ENCODE measurements at regions not wholly inside any gene's neighbourhood (a gene's known extent, or its start where the extent isn't known, plus 50 kb on each side); places are given as distances from the start of the nearest gene placed in this dataset.
A peak's percentile ranks its signal among the peaks of the same experiment; 100 is the strongest.
"Not testable (repeated sequence)": the region's sequence is repeated elsewhere in the genome, so short reads cannot be mapped to it uniquely, and the experiment has no call there.

DNA sequence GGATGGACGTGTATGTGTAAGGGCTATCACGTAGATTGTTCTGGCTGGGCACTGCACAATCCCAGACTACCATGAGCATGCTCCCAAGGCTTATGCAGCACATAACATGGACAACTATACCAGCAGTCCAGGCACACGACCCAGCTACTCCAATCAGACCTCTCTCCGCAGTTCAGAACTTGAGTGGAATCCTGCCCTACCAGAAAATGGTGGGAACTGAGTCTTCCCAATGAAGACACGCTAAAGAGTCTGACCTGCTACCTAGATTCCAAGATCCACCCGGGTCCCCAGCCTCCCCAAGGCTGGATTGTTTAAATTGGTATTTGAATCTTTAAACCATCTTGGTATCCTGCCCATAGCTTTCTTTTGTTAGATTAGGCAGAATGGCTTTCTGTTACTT, 251.3 kb upstream of the KAZN start:
- DNase-seq (ENCODE audit: low spot score), result no peak

DNA sequence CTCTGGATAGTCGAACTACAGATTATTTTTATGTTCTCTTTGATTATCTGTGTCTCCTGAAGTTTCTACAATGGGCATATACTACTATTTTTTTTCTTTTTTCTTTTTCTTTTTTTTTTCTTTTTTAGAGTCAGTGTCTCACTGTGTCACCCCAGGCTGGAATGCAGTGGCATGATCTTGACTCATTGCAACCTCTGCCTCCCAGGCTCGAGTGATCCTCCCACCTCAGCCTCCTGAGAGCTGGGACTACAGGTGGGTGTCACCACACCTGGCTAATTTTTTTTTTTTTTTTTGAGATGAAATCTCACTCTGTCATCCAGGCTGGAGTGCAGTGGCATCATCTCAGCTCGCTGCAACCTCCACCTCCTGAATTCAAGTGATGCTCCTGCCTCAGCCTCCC, 250.7 kb upstream of the KAZN start:
- DNase-seq (ENCODE audit: low spot score), result no peak

DNA sequence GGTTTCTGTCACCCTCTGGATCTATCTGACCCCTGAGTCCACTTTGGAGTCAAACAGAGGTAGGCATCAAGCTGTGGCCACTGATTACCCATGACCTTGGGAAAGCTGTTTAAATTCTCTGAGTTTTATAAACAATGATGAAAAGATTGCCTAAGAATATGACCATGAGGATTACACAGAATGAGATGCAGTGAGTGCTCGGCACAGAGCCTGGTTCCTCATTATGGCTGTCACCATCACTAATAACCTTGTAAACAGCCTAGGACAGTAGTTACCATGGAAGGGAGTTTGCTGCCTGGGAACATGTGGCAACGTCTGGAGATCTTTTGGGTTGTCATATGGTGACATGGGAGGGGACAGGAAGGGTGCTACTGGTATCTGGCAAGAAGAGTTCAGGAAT, 248.3 kb upstream of the KAZN start:
- DNase-seq (ENCODE audit: low spot score), result no peak

DNA sequence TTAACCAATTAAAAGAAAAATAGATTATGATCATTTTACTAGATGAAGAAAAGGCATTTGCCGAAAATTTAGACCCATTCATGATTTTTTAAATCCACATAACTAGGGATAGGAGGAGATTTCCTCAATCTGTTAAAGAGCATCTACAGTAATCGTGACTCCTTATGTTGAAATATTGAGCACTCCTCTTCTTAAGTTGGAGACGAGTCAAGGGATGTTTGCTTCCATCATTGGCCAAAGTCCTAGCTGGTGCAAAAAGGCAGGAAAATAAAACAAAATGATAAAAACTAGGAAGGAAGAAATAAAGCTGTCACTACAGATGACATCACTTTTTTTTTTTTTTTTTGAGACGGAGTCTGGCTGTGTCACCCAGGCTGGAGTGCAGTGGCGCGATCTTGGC, 245.6 kb upstream of the KAZN start:
- no peak for DNase-seq (ENCODE audit: low spot score)

DNA sequence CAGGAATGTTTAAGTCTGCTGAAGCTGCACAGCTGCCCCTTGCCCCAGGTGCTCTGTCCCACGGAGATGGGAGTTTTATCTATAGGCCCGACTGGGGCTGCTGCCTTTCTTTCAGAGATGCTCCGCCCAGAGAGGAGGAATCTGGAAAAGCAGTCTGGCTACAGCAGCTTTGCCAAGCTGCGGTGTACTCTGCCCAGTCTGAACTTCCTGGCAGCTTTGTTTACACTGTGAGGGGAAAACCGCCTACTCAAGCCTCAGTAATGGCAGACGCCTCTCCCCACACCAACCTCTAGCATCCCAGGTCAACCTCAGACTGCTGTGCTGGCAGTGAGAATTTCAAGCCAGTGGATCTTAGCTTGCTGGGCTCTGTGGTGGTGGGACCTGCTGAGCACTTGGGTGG, 237.5 kb upstream of the KAZN start:
- DNase-seq (ENCODE audit: low spot score), result not testable (repeated sequence)

DNA sequence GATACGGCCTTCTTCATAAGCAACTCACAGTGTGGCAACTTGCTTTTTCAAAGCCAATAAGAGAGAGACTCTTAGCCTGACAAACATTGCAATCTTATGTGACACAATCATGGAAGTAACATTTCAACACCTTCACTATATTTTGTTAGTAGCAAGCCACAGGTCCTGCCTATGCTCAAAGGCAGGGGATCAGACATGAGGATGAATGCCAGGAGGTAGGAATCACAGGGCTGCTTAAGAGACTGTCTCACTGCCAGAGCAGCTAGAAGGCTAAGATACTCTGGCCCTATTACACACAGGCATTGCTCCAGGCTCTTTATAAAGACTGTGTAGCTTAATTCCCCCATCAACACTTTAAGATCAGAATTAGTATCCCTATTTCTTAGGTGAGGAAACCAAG, 236.2 kb upstream of the KAZN start:
- DNase-seq (ENCODE audit: low spot score), result no peak

DNA sequence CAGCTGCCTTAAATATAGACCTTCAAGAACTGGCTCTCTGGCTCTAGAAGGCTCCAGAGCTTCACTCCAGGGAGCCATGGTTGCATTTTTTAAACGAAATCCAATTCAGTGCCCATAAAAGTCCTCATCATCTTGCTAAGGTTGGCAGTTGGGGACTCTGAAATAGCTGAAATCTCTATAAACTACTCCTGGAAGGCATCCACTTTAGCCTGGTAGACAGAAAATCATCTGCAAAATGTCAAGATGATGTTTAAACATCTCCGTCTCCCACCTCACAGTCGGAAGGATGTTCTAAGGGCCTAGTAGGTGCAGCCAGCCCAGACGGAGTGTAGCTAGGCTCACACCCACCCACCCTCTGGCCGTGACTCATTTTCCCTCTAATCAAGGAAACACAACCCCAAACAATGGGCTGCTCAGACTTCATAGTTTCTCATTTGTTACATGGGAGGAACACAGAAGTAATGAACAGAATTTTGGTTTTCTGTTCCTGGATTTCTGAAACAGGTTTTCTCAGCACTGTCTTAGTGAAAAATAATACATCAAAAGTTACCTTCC, 235.4 kb upstream of the KAZN start:
- no peak for DNase-seq (ENCODE audit: low spot score)

DNA sequence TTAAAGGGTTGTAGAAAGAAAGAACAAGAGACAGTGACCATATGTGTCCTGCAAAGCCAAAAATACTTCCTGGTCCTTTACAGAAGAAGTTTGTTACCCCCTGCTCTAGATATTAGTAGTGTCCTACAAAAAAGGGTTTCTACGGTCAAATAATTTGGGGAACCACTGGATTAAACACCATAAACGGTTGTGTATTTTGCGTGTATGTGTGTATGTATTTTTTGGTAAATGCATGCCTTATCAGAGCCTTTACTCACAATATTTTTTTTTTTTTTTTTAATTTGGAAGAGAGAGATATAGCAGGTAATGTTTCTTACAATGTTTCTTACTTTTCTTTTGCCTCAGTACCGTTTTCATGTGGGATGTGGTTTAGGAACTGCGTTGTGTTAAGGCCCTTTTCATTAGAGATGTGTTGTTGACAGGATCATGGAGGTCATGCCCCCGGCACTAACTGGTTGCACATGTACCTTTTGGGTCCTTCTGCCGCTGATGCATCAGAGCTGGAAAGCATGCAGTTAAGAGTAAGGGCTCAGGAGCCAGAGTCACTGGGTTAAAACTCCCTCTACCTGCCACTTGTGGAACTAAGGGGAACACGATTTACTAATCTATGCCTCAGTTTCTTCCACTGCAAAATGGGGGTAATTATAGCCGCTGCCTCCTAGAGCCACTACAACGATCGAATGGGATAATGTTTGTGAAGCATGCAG, 234.6 kb upstream of the KAZN start:
- DNase-seq (ENCODE audit: low spot score), result no peak

DNA sequence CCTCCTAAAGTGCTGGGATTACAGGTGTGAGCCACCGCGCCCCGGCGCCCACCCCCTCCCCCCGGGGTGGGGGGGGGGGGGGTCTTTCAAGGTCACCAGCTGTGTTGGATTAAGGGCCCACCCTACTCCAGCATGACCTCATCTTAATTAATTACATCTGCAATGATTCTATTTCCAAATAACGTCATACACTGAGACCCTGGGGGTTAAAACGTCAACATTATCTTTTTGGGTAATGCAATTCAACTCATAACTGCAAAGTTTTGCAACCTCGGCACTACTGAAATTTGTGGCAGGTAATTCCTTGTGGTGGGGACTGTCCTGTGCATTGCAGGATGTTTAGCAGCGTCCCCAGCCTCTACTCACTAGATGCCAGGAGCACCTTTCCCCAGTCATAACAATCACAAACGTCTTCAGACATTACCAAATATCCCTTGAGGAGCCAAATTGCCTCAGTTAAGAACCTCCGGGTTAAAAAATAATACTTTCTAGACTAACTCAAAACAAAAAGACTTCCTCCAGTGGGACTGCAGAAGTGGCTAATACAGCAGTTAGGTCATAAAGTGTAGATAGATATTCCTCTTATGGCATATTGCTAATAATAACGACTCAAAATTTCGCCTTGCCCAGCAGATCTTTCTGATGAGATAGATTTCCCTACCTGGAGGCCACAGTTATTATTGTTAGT, 233.0 kb upstream of the KAZN start:
- DNase-seq (ENCODE audit: low spot score), result peak; percentile 6

DNA sequence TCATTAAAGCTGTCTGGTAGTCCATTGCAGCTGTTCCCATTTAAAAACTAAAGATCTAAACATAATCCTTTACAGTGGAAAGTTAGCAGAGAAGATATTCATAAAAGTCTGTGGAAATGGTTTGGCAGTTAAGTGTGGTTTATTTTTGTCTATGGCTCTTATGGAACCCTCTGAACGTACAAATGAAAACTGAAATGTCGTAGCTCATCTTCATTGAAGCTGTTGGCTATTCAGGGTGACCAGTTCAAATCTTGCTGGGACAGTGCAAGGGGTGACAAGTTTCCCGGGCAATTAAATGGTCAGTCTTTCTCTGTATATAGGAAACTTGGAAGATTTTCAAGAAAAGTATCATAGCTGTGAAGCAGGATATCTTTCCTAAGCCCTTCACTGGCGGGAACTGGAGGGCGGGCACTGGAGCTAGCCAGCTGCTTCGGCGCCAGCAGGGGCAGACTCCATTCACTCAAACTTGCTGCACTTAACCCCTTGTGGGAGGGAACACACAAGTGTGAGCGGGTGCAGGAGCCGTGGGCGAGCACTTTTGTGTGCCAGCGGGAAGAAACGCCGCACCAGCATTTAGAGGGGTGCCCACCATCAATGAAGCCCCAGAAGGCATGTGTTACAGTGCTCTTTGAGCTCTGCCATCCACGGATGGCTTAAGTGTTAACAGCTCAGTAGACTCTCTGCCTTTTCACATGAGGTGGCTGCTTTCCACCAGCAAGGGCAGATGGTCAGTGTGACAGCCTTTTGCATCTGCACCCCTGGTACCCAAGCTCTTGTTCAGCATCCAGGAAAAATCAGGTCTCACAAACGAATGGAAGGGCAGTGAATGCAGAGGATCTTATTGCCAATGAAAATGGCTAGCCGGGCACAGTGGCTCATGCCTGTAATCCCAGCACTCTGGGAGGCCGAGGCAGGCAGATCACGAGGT, 232.1 kb upstream of the KAZN start:
- peak; percentile 67 for DNase-seq (ENCODE audit: low spot score)

DNA sequence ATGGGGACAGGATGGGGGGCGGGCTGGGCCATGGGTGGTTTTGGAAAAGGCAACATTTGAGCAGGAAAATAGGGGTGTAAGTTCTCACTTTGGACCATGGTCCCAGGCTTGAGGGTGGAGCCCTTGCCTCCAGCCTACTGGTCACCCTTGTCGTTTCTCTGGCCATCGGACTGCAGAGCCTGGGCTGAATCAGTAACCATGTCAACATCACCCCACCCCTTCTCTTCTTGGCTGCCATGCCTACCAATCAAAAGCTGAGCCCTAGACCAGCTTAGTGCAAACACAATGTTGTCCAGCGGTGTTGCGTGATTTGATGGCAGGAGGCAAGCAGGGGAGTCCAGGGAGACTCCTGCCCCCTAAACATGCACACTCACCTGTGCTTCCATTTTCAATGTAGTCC, 231.0 kb upstream of the KAZN start:
- no peak for DNase-seq (ENCODE audit: low spot score)

DNA sequence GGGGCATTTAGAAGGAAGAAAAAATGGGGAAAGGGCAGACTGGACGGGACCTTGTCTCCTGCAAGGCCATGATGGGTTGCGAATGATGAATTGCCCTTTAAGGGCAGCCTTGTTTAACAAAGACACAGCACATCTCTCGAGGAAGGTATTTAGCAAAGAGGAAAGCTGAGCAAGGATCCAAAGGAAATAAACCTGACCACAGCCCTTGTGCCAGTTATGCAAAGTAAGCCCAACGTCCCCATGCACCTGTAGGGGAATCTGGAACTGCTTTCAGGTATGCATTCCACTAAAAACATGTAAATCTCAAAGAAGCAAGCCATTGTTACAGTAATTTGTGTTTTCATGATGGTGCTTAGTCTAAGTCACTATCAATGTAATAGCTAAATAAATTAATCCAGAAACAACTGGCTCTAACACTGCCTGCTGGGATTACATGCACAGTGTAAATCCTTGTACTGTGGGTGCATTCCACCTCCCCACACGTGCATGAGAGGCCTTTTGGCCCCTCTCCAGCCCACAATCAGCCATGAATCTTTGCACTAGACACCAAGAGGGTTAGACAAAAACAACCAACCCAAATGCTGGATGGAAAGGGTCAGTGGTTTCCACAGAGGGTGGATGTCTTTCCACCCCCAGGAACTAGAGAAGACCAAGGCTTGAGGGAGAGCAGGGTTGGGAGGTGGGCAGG, 228.8 kb upstream of the KAZN start:
- DNase-seq (ENCODE audit: low spot score), result no peak

DNA sequence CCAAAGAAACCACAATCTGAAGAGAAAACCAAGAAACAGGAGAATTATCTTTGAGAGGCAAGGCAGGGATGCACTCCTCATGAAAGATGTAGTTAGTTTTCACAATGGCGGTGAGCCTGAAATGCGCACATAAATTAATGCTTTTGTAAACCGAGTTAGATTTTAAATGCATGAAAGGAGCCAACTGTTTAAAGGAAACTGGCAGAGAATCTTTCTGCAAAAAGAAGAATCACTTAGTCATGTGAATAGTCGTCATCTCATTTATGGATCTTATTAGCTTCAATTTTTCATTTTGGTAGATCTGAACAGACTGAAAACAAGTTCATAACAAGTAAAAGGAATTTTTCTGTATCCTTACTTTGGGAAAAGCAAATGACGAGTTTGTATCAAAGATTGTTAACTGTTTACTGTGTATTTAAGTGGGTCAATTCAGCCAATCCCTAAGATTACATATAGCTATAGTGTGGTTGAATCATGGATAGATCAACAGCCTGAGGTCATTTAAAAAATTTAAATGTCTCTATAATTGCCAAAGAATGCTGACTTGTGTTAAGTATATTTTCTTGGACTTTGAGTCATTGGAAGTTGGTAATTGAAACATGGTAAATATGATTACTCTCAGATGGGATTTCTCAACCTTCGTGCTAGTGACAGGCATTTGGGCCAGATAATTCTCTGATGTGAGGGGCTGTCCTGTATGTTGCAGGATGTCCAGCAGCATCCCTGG, 226.6 kb upstream of the KAZN start:
- DNase-seq (ENCODE audit: low spot score), result no peak

DNA sequence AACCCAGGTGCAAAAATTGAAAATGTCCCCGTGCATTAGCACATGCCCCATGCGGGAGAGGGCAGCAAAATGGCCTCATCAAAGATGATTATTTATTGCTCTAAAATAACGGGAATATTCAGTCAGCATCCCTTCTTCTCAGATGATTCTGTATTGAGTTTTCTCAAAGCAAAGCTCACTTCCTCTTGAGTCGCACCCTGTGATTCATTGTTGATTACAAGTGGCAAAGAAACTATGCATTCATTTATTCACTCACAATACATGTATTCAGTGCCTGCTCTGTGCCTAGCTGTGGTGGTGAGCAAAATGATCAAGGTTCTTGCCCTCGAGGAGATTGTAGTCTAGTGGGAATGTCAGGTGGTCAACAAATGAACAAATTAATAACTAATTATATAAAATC, 226.0 kb upstream of the KAZN start:
- DNase-seq (ENCODE audit: low spot score), result no peak

DNA sequence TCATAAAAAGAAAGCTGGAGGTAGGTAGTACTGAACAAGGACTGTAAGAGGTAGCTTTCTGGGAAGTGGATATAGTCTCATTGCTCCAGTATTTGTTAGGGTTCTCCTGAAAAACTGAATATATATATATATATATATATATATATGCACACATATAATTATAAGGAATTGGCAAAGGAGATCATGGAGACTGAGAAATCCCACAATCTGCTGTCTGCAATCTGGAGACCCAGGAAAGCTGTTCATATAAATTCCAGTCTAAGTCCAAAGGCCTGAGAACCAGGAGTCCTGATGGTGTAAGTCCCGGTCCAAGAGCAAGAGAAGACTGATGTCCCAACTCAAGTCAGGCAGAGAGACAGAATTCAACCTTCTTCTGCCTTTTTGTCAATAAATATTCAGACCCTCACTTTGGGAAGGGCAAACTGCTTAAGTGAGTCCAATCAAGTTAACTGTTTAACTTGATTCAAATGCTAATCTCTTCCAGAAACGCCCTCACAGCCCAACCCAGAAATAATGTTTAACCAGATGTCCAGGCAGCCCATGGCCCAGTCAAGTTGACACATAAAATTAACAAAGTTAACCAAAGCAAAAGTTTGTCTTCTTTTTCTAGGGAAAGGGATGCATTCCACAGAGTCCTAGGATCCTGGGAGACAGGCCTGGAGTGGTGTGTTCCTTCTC, 225.3 kb upstream of the KAZN start:
- no peak for DNase-seq (ENCODE audit: low spot score)

DNA sequence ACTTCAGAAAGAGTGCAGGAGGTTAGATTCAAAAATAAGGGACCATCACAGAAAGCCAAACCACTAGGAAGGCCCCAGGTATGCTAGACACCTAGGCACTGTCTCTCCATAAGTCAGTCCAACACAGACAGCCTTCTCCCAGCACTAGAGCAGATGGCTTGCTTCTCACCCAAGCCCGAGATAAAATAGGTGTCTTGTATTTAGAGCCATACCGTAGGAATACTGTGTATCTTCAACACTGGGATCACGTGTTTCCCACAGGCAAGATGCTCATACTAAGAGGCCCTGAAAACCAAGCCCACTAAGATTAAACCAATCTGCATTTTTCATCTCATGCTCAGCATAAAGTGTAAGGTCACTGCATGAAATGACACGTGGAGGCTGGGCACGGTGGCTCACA, 223.3 kb upstream of the KAZN start:
- no peak for DNase-seq (ENCODE audit: low spot score)

DNA sequence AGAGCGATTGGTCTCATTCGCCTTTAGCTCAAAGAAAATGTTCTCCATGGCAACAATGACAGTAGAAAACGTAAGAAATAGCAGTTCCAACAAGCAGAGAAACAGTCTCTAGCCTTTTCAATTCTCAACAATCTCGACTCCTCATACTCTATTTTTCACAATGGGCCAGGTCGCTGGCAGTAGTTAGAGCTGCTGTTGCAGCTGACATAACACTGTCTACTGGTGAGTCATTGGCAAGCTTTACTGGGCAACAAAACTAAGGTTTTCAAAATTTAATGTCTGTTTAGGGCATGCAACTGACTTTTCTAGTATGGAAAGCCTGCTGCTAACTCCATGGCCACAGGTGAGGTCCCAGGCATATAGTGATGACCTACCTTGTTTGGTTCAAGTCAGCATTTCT, 221.1 kb upstream of the KAZN start:
- no peak for DNase-seq (ENCODE audit: low spot score)

DNA sequence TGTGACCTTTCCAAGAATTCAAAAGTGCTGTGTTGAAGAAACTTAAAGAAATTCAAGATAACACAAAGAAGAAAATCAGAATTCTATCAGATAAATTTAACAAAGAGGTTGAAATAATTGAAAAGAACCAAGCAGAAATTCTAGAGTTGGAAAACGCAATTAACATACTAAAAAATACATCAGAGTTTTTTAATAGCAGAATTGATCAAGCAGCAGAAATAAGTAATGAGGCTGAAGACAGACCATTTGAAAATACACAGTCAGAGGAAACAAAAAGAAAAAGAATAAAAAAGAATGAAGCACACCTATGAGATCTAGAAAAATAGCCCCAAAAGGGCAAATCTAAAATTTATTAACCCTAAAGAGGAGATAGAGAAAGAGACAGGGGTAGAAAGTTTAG, 218.1 kb upstream of the KAZN start:
- no peak for DNase-seq (ENCODE audit: low spot score)

DNA sequence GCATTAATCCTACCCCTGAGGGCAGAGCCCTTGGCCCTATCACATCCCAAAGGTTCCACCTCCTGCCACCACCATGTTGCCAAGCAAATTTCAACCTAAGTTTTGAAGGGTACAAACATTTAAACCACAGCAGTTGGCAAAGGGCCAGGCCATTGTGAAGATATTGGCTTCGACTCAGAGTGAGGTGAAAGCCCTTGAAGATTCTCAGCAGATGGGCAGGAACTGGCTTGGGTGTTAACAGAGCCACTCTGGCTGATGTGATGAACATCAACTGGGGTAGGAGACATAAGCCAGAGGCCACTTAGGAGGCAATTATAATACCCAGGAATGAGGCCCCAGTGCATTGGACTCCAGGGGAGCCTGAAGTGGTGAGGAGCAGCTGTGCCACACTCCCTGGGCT, 207.7 kb upstream of the KAZN start:
- no peak for DNase-seq (ENCODE audit: low spot score)

DNA sequence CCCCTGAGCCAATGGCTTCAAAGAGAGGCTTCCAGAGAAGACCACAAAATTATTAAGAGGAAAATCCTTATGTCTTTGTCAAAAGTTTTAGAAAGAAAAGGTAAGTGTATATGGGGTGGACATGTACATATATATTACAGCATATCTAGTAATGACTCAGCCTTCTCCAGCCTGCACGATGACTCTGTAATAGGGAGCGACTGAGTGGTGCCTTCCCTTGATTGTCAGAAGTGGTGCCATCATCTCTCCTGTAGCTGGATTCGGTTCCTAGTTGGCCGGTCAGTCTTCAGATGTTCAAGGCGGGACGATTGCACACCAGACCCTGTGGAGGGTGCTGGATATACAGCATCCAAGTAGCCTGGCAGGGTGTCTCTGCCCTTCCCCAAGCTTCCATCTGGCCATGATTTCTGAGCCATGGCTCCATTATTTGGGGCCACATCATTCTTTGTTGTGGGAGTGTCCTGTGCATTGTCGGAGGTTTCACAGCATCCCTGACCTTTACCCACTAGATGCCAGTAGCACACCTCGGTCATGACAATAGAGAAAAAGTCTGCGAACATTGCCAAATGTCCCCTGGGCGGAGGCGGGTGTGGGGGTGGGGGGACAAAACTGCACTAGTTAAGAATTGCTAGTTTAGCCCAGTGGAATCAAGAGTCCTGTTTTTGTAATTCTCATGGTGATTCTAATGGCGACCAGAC, 206.2 kb upstream of the KAZN start:
- peak; percentile 6 for DNase-seq (ENCODE audit: low spot score)

Measured in cerebellar cortex (tissue), 1 donor.